ENCODE measurements at regions not wholly inside any gene's neighbourhood (a gene's known extent, or its start where the extent isn't known, plus 50 kb on each side); places are given as distances from the start of the nearest gene placed in this dataset.

DNA sequence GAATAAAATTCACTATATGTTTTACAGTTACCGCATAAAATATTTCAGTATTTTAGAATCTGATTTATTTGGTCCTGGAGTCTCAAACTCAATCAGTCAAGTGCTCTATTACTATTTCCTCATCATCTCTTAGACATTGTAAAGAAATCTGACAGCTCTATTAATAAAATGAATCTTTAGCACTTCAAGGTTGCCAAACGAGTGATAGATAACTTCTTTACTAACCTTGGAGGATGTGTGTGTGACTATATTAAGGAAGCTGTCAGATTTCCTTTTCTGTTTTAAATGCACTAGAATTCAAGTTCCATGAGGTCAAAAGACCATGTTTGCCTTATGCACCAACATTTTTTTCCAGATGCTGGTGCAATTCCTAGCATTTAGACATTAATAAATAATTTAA, 389.8 kb upstream of the AZI2 start:
- no peak overlapping the region for H3K4me3 ChIP-seq (ENCODE audit: insufficient read depth, low read depth, low read length)
- no peaks in the 10 kb centered on the region for H3K27me3 ChIP-seq (ENCODE audit: control insufficient read depth, insufficient read depth, low read length)
- no peaks in the 10 kb centered on the region for H3K36me3 ChIP-seq (replicated peaks; ENCODE audit: control insufficient read depth, insufficient read depth, low read length)
- no peak for DNase-seq

- no peaks in the 10 kb centered on the region for H3K27me3 ChIP-seq (ENCODE audit: control insufficient read depth, insufficient read depth, low read length)
- H3K4me3 ChIP-seq (ENCODE audit: insufficient read depth, low read depth, low read length), result no peak overlapping the region
- no peaks in the 10 kb centered on the region for H3K36me3 ChIP-seq (replicated peaks; ENCODE audit: control insufficient read depth, insufficient read depth, low read length)
- no peak for DNase-seq
Observed at GRCh38 chr3:28739647-28740046, 391.0 kb upstream of the AZI2 start.

DNA sequence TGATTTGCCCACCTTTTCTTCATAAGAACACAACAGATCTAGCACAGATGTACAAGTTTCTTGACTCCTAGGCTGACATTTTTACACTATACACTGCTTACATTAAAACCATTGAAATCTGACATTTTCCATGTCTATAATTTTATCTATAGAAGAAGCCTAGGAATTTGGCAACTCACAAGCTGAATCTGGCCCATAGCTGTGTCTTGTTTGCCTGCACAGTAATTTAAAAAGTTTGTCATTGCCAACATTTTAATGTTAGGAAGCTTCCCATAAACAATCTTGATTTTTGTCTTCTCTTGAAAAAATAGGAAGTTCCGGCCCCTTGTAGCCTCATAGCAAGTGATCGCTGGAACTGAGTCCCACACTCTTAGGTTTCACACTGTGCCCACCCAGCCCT, 394.6 kb upstream of the AZI2 start:
- H3K4me3 ChIP-seq (ENCODE audit: insufficient read depth, low read depth, low read length), result no peak overlapping the region
- no peak for DNase-seq
- no peaks in the 10 kb centered on the region for H3K36me3 ChIP-seq (replicated peaks; ENCODE audit: control insufficient read depth, insufficient read depth, low read length)
- no peaks in the 10 kb centered on the region for H3K27me3 ChIP-seq (ENCODE audit: control insufficient read depth, insufficient read depth, low read length)

GRCh38 chr3:28743831-28744230, 395.2 kb upstream of the AZI2 start:
- H3K36me3 ChIP-seq (replicated peaks; ENCODE audit: control insufficient read depth, insufficient read depth, low read length), result no peaks in the 10 kb centered on the region
- H3K27me3 ChIP-seq (ENCODE audit: control insufficient read depth, insufficient read depth, low read length), result no peaks in the 10 kb centered on the region
- DNase-seq, result no peak
- H3K4me3 ChIP-seq (ENCODE audit: insufficient read depth, low read depth, low read length), result no peak overlapping the region

GRCh38 chr3:28745436-28745835, 396.8 kb upstream of the AZI2 start:
- no peak overlapping the region for H3K4me3 ChIP-seq (ENCODE audit: insufficient read depth, low read depth, low read length)
- no peaks in the 10 kb centered on the region for H3K27me3 ChIP-seq (ENCODE audit: control insufficient read depth, insufficient read depth, low read length)
- H3K36me3 ChIP-seq (replicated peaks; ENCODE audit: control insufficient read depth, insufficient read depth, low read length), result no peaks in the 10 kb centered on the region
- DNase-seq, result no peak

GRCh38 chr3:28745916-28746617, 397.4 kb upstream of the AZI2 start:
- Histone ChIP-seq H3K4me3 (ENCODE audit: insufficient read depth, low read depth, low read length) (no peak overlapping the region), H3K27me3 (ENCODE audit: control insufficient read depth, insufficient read depth, low read length) (no peaks in the 10 kb centered on the region), H3K36me3 (replicated peaks; ENCODE audit: control insufficient read depth, insufficient read depth, low read length) (no peaks in the 10 kb centered on the region)
- DNase-seq, result no peak

DNA sequence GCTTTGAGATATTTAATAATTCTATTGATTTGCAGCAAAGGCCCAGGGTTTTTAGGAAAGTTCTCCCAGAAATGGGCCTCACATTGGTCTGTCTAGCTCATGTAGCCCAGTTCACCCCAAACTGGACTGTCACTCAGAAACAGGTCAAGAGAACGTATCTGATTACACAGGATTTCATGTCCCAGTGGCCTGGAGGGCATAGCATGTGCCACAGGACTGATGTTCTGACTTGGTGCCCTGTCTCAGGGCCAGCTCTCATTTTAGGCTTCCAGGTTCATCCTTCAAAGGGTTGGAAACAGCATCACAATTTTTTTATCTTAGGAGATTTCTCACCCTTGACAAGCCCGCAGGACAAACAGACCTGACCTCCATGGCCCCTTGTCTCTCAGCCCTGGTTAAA, 398.4 kb upstream of the AZI2 start:
- DNase-seq, result no peak
- H3K27me3 ChIP-seq (ENCODE audit: control insufficient read depth, insufficient read depth, low read length), result no peaks in the 10 kb centered on the region
- H3K4me3 ChIP-seq (ENCODE audit: insufficient read depth, low read depth, low read length), result no peak overlapping the region
- H3K36me3 ChIP-seq (replicated peaks; ENCODE audit: control insufficient read depth, insufficient read depth, low read length), result no peaks in the 10 kb centered on the region

- no peak for DNase-seq
- no peaks in the 10 kb centered on the region for H3K27me3 ChIP-seq (ENCODE audit: control insufficient read depth, insufficient read depth, low read length)
- H3K36me3 ChIP-seq (replicated peaks; ENCODE audit: control insufficient read depth, insufficient read depth, low read length), result no peaks in the 10 kb centered on the region
- H3K4me3 ChIP-seq (ENCODE audit: insufficient read depth, low read depth, low read length), result no peak overlapping the region
Observed at GRCh38 chr3:28751864-28752263, 403.2 kb upstream of the AZI2 start.

- H3K4me3 ChIP-seq (ENCODE audit: insufficient read depth, low read depth, low read length), result no peak overlapping the region
- no peaks in the 10 kb centered on the region for H3K27me3 ChIP-seq (ENCODE audit: control insufficient read depth, insufficient read depth, low read length)
- no peak for DNase-seq
- no peaks in the 10 kb centered on the region for H3K36me3 ChIP-seq (replicated peaks; ENCODE audit: control insufficient read depth, insufficient read depth, low read length)
Observed at GRCh38 chr3:28752290-28752689, 403.7 kb upstream of the AZI2 start.

- Histone ChIP-seq H3K27me3 (ENCODE audit: control insufficient read depth, insufficient read depth, low read length) (no peaks in the 10 kb centered on the region), H3K36me3 (replicated peaks; ENCODE audit: control insufficient read depth, insufficient read depth, low read length) (no peaks in the 10 kb centered on the region), H3K4me3 (ENCODE audit: insufficient read depth, low read depth, low read length) (no peak overlapping the region)
- no peak for DNase-seq
Observed at GRCh38 chr3:28756056-28756455, 407.4 kb upstream of the AZI2 start.

GRCh38 chr3:28758115-28758514, 409.5 kb upstream of the AZI2 start:
- H3K27me3 ChIP-seq (ENCODE audit: control insufficient read depth, insufficient read depth, low read length), result no peaks in the 10 kb centered on the region
- no peak for DNase-seq
- no peak overlapping the region for H3K4me3 ChIP-seq (ENCODE audit: insufficient read depth, low read depth, low read length)
- H3K36me3 ChIP-seq (replicated peaks; ENCODE audit: control insufficient read depth, insufficient read depth, low read length), result no peaks in the 10 kb centered on the region

GRCh38 chr3:28761375-28761774, 412.8 kb upstream of the AZI2 start:
- H3K4me3 ChIP-seq (ENCODE audit: insufficient read depth, low read depth, low read length), result no peak overlapping the region
- no peaks in the 10 kb centered on the region for H3K36me3 ChIP-seq (replicated peaks; ENCODE audit: control insufficient read depth, insufficient read depth, low read length)
- no peaks in the 10 kb centered on the region for H3K27me3 ChIP-seq (ENCODE audit: control insufficient read depth, insufficient read depth, low read length)
- DNase-seq, result no peak

GRCh38 chr3:28765194-28765593, 416.6 kb upstream of the AZI2 start:
- no peaks in the 10 kb centered on the region for H3K36me3 ChIP-seq (replicated peaks; ENCODE audit: control insufficient read depth, insufficient read depth, low read length)
- no peaks in the 10 kb centered on the region for H3K27me3 ChIP-seq (ENCODE audit: control insufficient read depth, insufficient read depth, low read length)
- H3K4me3 ChIP-seq (ENCODE audit: insufficient read depth, low read depth, low read length), result no peak overlapping the region
- no peak for DNase-seq

DNA sequence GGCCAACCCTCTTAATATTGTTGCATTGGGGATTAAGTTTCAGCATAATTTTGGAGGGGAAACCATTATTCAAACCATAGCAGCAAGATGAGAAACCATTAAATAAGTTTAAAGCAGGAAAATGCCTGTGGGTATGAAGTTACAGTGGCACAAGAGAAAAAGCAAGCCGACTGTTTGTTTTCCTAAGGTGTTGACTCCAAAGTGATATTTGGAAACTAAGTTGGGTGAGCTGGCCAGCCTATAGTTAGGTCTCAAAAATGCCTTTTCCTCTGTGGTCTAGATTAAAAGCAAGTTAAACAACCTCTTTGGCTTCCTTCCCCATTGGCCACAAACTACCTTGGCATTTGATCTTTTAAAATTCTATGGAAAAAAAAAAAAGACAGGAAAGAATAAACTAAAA, 419.8 kb upstream of the AZI2 start:
- no peak for DNase-seq
- H3K27me3 ChIP-seq (ENCODE audit: control insufficient read depth, insufficient read depth, low read length), result no peaks in the 10 kb centered on the region
- no peaks in the 10 kb centered on the region for H3K36me3 ChIP-seq (replicated peaks; ENCODE audit: control insufficient read depth, insufficient read depth, low read length)
- H3K4me3 ChIP-seq (ENCODE audit: insufficient read depth, low read depth, low read length), result no peak overlapping the region

DNA sequence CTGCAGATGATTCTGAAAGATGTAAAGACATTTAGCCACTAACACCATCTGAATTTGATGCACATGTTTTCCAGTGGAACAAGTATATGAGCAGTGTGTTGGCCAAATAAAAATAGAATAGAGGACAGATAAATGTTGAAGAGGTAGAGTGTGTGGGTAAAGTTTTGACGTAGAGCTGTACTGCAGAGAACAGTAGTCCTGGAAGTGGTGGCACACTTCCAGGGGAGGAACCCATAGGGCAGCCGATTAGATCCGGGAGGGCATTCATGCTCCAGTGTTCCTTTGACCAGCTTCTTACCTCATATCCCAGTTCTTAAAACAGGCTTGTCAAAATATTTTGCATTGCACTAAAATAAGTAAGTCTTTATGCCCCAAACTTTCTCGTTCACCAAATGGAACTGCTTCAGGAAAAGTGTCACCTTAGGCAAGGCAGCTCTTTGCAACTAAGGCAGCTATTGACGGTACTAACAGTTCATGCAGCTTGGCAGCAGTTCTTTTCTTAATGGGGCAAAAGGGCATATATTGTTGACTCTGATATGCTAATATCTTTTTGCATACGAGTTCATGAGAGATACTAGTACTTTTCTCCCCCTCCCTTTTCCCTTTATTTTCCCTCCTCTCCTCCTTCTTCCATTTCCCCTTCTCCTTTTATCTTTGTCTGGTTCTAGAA, 429.3 kb upstream of the AZI2 start:
- H3K36me3 ChIP-seq (replicated peaks; ENCODE audit: control insufficient read depth, insufficient read depth, low read length), result no peaks in the 10 kb centered on the region
- no peak for DNase-seq
- no peaks in the 10 kb centered on the region for H3K27me3 ChIP-seq (ENCODE audit: control insufficient read depth, insufficient read depth, low read length)
- no peak overlapping the region for H3K4me3 ChIP-seq (ENCODE audit: insufficient read depth, low read depth, low read length)

All from H7 (cell line).